Osteocyte (in vitro differentiated cells): ENCODE measurements at regions not wholly inside any gene's neighbourhood (a gene's known extent, or its start where the extent isn't known, plus 50 kb on each side); places are given as distances from the start of the nearest gene placed in this dataset.
"Not testable (repeated sequence)": the region's sequence is repeated elsewhere in the genome, so short reads cannot be mapped to it uniquely, and the experiment has no call there.

Experiments used
- DNase-seq: peaks from one replicate; pipeline ENCODE4 v3.0.0; 2021; ENCODE audit warnings: mixed read lengths; ENCODE audit not compliant: unreplicated experiment; ENCODE audit errors: extremely low spot score
- H3K27ac Mint-ChIP-seq: one replicate; pipeline ENCODE4 v1.8.0; 2021; ENCODE audit warnings: mild to moderate bottlenecking, mixed read lengths; ENCODE audit not compliant: unreplicated experiment
- H3K27me3 Mint-ChIP-seq: one replicate; pipeline ENCODE4 v1.8.0; 2021; ENCODE audit warnings: mixed read lengths; ENCODE audit not compliant: unreplicated experiment
- H3K36me3 Mint-ChIP-seq: one replicate; pipeline ENCODE4 v1.8.0; 2021; ENCODE audit warnings: mixed read lengths; ENCODE audit not compliant: unreplicated experiment
- H3K4me1 Mint-ChIP-seq: one replicate; pipeline ENCODE4 v1.8.0; 2021; ENCODE audit warnings: mixed read lengths; ENCODE audit not compliant: unreplicated experiment
- H3K4me3 Mint-ChIP-seq: one replicate; pipeline ENCODE4 v1.8.0; 2021; ENCODE audit warnings: mild to moderate bottlenecking, moderate library complexity, mixed read lengths; ENCODE audit not compliant: unreplicated experiment
- H3K9me3 Mint-ChIP-seq: one replicate; pipeline ENCODE4 v1.8.0; 2021; ENCODE audit warnings: mixed read lengths; ENCODE audit not compliant: unreplicated experiment
- TF ChIP-seq, protein P1 (sequence below): fragments of 200-600 bp; sonication (generic); IDR thresholded peaks from 2 replicates; pipeline ENCODE4 v1.5.0; 2021; ENCODE audit warnings: antibody characterized with exemption, mild to moderate bottlenecking, moderate library complexity

DNA sequence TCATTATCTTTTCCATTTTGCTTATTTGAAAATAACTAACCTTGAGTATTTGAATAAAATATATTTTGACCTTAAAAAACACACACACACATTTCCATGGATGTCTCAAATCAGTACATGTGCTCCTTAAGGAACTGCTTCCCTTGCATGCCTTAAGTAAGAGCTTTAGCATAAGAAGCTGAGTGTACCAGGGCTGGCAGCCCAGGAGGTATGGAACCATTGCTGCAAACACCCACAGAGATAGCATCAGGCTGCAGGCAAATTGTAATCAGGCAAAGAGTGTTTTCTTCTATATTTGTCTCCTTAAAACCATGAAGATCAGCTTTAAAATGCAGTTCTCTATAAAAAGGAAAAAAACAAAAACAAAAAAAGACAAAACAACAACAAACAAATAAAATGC lies 160.6 kb downstream of the PLK2 start:
- TF ChIP-seq, protein P1, sequence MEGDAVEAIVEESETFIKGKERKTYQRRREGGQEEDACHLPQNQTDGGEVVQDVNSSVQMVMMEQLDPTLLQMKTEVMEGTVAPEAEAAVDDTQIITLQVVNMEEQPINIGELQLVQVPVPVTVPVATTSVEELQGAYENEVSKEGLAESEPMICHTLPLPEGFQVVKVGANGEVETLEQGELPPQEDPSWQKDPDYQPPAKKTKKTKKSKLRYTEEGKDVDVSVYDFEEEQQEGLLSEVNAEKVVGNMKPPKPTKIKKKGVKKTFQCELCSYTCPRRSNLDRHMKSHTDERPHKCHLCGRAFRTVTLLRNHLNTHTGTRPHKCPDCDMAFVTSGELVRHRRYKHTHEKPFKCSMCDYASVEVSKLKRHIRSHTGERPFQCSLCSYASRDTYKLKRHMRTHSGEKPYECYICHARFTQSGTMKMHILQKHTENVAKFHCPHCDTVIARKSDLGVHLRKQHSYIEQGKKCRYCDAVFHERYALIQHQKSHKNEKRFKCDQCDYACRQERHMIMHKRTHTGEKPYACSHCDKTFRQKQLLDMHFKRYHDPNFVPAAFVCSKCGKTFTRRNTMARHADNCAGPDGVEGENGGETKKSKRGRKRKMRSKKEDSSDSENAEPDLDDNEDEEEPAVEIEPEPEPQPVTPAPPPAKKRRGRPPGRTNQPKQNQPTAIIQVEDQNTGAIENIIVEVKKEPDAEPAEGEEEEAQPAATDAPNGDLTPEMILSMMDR: no peak

DNA sequence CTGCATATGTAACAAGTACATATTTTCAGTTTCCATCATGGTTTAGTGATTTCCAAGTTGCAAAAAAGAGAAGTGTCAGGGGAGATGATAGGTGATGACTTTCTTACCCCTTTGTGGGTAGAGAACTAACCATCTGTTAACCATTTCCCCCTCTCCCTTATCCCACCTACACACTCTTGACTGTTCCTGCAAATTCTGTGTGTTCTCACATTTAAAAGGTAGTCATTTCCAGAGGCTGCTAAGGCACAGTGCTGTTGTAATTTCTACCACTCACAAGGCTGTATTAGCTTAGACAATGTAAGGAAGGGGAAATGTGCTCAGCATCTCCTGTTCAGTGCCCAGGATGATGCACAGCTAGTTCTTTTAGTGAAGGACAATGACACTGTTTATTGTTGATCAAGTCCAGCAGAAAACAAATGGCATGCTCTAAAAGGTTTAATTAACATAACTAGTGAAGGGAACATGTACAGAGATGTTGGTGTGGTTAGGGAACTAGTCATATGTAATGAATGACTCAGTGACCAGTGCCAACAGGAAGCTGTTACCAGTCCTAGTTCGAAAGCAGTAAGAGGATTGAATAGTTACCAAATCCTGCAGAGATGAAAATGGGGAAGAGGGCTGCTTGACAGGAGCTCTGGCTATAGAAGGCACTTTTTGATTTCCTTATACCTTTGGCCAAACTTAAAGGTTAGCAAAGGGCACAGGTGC lies 165.1 kb downstream of the PLK2 start:
- H3K27ac Mint-ChIP-seq: no peak overlapping the region
- no peak for DNase-seq
- no peaks in the 10 kb centered on the region for H3K36me3 Mint-ChIP-seq
- H3K4me3 Mint-ChIP-seq: no peak overlapping the region
- no peaks in the 10 kb centered on the region for H3K4me1 Mint-ChIP-seq
- H3K9me3 Mint-ChIP-seq: no peaks in the 10 kb centered on the region
- H3K27me3 Mint-ChIP-seq: no peaks in the 10 kb centered on the region
- TF ChIP-seq, protein P1: no peak

More for the DNA sequence above, 160.6 kb downstream of the PLK2 start:
- no peak overlapping the region for H3K4me3 Mint-ChIP-seq
- no peaks in the 10 kb centered on the region for H3K4me1 Mint-ChIP-seq
- no peak for DNase-seq
- H3K9me3 Mint-ChIP-seq: no peaks in the 10 kb centered on the region
- H3K27me3 Mint-ChIP-seq: no peaks in the 10 kb centered on the region
- H3K36me3 Mint-ChIP-seq: no peaks in the 10 kb centered on the region
- no peak overlapping the region for H3K27ac Mint-ChIP-seq

DNA sequence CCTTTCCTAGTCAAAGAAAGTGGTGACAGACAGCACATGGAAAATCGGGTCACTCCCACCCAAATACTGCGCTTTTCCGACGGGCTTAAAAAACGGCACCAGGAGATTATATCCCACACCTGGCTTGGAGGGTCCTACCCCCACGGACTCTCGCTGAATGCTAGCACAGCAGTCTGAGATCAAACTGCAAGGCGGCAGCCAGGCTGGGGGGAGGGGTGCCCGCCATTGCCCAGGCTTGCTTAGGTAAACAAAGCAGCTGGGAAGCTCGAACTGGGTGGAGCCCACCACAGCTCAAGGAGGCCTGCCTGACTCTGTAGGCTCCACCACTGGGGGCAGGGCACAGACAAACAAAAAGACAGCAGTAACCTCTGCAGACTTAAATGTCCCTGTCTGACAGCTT lies 171.6 kb downstream of the PLK2 start:
- not testable (repeated sequence) for H3K4me3 Mint-ChIP-seq, H3K27ac Mint-ChIP-seq, DNase-seq, H3K9me3 Mint-ChIP-seq, H3K27me3 Mint-ChIP-seq, H3K4me1 Mint-ChIP-seq, H3K36me3 Mint-ChIP-seq

DNA sequence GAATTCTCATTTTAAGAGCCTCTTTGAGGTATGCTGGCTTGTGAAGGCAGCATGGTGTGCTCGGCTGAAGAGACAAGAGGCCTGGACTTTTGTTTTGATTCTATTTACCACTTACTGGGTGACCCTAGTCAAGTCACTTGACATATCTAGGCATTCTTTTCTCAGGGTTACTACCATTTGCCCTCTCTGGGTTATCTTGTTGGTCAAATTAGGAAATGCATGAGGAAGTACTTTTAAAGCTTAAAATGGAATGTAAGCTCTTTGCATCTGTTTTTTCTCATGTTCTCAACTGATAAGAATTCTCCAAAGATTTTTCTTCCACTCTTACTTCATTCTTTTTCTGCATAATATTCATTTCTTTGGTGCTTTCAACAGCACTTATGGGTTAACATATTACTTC lies 173.1 kb downstream of the PLK2 start:
- H3K27me3 Mint-ChIP-seq: no peaks in the 10 kb centered on the region
- H3K9me3 Mint-ChIP-seq: no peaks in the 10 kb centered on the region
- TF ChIP-seq, protein P1: no peak
- no peaks in the 10 kb centered on the region for H3K4me1 Mint-ChIP-seq
- DNase-seq: no peak
- no peak overlapping the region for H3K4me3 Mint-ChIP-seq
- H3K36me3 Mint-ChIP-seq: no peaks in the 10 kb centered on the region
- H3K27ac Mint-ChIP-seq: no peak overlapping the region

DNA sequence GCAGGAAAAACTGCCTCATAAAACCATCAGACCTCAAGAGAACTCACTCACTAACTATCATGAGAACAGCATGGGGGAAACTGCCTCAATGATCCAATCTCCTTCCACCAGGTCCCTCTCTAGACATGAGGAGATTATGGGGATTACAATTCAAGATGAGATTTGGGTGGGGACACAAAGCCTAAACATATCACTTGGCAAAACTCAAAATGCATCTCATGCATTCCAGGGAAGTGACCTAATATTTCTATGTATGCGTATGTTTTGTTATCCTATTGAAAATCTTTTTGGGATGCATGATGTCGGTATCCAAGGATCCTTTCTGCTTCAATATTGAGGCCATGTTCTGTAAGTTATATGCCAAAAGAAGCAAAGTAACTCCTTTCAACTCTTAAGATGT lies 174.0 kb downstream of the PLK2 start:
- Mint-ChIP-seq H3K36me3 (no peaks in the 10 kb centered on the region), H3K4me3 (no peak overlapping the region), H3K4me1 (no peaks in the 10 kb centered on the region), H3K27ac (no peak overlapping the region), H3K27me3 (no peaks in the 10 kb centered on the region), H3K9me3 (no peaks in the 10 kb centered on the region)
- no peak for DNase-seq
- TF ChIP-seq, protein P1: no peak
